GM20000 (cell line): ENCODE measurements at regions not wholly inside any gene's neighbourhood (a gene's known extent, or its start where the extent isn't known, plus 50 kb on each side); places are given as distances from the start of the nearest gene placed in this dataset.
"Not testable (repeated sequence)": the region's sequence is repeated elsewhere in the genome, so short reads cannot be mapped to it uniquely, and the experiment has no call there.

Experiments used
- DNase-seq: peaks from one replicate; pipeline ENCODE4 v3.0.0; 2012; ENCODE audit warnings: low spot score
- TF ChIP-seq, protein P1 (sequence below): IDR thresholded peaks from 2 replicates; pipeline ENCODE4 v1.5.1; 2012; ENCODE audit warnings: mild to moderate bottlenecking, control low read depth; ENCODE audit errors: extremely low read depth, missing control alignments

DNA sequence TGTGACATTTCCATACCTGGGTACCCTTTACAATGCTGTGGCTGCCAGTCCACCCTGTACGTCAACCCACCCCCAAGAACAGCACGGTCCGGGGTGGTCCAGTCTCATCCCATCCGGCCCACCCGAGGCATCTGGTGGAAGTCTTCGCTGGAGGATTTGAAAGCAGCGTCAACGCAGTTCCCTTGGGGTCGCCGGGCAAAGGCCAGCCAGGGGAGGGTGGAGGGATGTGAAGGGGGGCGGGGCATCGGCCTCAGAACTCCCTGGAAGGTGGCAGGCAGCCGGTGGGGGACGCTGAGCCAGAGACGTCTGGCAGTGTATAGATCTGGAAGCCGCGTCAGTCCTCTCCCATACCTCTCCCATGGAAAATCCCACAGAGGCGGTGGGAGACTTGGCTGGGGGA is 1944.0 kb upstream of the DEFB115 start:
- no peak for DNase-seq
- TF ChIP-seq, protein P1, sequence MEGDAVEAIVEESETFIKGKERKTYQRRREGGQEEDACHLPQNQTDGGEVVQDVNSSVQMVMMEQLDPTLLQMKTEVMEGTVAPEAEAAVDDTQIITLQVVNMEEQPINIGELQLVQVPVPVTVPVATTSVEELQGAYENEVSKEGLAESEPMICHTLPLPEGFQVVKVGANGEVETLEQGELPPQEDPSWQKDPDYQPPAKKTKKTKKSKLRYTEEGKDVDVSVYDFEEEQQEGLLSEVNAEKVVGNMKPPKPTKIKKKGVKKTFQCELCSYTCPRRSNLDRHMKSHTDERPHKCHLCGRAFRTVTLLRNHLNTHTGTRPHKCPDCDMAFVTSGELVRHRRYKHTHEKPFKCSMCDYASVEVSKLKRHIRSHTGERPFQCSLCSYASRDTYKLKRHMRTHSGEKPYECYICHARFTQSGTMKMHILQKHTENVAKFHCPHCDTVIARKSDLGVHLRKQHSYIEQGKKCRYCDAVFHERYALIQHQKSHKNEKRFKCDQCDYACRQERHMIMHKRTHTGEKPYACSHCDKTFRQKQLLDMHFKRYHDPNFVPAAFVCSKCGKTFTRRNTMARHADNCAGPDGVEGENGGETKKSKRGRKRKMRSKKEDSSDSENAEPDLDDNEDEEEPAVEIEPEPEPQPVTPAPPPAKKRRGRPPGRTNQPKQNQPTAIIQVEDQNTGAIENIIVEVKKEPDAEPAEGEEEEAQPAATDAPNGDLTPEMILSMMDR: no peak

DNA sequence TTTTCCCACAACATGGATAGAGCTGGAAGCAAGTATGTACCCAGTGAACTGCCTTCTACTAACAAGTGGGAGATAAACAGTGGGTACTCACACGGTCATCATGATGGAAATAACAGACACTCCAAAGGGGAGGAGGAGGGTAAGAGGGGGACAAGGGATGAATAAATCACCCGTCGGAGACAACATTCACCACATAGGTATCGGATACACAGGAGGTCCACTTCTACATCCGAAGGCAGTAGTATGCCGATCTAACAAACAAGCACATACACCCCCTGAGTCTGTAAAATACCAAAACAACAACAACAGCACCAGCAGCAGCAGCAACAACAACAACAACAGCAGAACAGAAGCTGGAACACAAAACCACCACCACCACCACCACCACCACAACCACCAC is 1943.2 kb upstream of the DEFB115 start:
- TF ChIP-seq, protein P1: no peak
- DNase-seq: no peak

DNA sequence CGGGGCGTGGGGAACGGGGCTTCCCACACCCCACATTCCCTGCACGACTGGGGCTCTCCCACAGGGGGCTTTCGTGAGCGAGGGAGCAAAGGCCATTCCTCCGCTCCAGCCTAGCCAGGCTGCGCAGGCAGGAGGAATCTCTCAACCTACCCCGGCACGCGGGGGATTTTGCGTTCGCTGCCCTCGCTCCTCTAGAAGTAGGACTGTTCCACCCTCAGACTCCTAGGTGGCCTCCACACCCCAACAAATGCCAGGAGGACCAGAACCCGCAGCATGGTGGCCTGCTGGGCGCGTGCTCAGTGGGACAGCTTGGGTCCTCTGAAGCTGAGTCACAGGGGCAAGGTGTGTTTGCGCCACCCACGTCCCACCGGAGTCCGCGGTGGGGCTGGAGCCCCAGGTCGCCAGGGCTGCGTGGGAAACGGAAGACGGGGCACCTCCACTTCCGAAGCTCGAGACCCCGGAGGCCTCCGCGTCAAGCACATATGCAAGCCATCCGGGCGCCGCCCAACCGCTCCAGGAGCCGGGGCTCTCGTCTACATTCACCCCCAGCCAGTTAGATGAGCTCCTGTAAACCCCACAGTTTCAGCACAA is 1938.5 kb upstream of the DEFB115 start:
- no peak for DNase-seq
- TF ChIP-seq, protein P1: no peak

DNA sequence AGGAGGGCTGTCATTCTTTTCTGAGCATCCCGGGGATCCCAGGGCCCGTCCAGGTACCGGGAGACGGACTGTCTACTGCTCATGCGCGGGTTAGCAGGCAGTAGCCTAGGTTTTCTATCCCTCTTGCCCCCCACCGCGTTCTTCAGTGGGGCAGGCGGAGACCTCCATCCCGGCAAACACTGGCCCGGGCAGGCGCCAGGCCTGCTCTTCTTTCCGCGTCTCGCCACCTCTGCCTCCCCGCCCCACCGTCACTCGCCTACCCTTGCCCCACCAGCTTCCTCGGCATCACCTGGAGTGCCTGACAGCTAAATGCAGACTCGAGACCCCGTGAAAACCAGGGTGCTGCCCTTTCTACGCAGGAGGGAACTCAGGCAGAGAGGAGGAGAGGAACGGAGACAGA is 1937.7 kb upstream of the DEFB115 start:
- TF ChIP-seq, protein P1: no peak
- no peak for DNase-seq

DNA sequence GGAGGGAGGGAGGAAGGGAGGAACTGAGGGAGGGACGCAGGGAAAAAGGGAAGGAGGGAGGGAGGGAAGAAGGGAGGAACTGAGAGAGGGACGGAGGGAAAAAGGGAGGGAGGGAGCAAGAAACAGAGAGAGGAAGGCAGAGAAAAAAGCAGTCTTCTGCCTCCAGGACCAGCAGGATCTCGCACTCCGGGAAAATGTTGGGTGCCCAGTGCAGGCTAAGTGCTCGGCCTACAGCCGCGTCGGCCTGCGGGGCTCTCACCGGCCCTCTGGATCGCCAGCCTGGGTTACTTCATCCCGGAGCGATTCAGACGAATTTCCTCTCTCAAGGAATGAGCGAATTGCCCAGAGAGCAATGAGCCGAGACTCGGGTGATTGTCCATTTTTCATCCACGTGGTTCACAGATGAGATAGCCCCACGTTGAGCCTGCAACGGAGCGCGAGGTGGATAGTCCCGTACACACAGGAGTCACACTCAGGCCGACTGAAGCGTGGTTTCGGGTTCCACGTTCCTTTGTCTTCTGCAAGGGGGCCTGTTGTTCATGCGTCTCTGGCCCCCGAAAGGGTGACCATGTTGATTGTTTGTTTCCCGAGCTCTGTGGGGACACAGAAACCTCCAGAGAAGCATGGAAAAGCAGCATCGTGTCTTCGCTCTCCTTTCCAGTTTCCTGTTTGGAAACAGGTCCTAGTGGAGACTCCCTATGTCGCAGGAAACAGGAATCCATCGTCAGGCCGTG is 1937.1 kb upstream of the DEFB115 start:
- not testable (repeated sequence) for DNase-seq

DNA sequence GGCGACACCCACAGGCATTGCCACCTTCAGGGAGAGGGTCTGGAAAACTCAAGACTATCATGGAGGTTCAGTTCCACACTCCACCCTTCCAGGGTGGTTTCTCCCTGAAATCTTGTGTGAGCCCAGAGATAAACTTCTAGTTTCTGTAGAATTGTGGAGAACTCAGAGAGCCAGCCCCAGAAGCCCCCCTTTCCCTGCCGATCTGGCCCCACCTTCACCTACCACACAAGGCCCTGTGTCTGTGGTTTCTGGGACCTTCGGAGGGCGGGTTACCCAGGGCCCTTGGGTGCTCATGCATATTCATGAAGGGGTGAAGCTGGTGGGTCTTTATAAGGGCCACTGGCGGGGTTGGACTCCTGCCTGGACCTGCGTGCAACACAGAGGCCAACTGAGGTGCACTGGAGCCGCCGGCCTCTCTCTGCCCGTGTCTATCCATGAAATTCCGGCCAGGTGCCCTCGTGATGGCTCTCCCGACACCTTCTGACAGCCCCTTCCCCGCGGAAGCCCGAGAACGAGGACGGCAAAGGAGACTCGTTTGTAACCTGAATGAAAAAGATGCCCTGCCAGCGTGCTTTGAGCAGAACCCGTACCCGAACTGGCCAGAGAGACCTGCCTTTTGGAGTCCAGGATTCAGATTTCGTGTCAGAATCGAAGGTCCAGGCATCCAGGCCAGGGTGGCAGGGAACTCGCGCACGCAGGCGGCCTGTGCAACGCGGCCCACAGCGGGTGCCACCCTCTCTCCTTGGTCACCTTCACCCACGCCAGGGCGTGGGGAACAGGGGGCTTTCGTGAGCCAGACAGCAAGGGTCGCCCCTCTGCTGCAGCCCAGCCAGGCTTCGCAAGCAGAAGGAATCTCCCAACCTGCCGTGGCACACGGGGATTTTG is 1933.6 kb upstream of the DEFB115 start:
- DNase-seq: not testable (repeated sequence)

DNA sequence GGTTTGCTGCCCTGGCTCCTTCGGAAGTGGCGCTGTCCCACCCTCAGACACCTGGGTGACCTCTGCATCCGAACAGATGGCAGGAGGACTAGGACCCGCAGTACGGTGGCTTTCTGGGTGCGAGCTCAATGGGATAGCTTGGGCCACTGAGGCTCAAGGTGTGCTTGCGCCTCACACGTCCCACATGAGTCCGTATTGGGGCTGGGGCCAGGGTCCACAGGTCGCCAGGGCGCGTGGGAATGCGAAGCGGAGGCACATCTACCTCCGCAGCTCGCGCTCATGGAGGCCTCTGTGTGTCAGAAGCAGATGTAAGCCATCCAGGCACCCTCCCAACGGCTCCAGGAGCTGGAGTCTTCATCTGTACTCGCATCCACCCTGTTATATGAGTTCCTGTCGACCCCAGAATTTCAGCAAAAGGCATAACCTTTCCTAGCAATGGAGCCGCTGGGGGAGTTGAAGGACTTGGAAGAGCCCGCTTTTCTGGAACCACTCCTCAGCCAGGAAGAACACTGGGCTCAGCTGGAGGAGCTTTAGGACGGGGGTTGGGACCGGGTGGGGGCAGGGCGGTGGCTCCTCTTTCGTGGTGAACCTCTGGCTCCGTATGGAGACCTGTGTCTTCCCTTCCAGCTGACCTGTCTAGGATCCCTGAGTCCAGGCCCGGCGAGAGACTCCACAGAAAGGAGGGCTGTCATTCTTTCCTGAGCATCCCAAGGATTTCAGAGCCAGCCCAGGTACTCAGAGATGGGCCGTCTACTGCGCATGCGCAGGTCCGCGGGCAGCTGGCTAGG is 1932.8 kb upstream of the DEFB115 start:
- not testable (repeated sequence) for DNase-seq

DNA sequence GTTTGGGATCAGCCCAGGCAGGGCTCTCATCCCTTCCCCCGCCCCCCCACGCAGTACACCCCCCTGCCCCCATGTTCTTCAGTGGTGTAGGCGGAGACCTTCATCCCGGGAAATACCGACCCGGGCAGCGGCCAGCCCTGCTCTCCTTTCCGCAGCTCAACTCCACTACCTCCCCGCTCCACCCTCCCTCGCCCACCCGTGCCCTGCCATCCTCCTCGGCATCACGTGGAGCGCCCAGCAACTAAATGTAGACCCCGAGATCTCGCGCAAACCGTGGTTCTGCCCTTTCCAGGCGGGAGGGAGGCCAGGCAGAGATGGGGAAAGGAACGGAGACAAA is 1932.2 kb upstream of the DEFB115 start:
- DNase-seq: no peak
- TF ChIP-seq, protein P1: no peak

DNA sequence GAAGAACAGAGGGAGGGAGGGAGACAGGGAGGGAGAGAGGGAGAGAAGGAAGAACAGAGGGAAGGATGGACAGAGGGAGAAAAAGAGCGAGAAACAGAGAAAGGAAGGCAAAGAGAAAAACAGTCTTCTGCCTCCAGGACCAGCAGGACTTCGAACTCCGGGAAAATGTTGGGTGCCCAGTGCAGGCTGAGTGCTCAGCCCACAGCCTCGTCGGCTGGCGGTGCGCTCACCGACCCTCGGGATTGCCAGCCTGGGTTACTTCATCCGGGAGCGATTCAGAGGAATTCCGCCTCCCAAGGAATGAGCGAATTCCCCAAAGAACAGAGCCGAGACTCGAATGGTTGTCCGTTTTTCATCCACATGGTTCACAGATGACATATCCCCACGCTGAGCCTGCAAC is 1931.7 kb upstream of the DEFB115 start:
- DNase-seq: not testable (repeated sequence)
